A549 (cell line): ENCODE measurements at regions not wholly inside any gene's neighbourhood (a gene's known extent, or its start where the extent isn't known, plus 50 kb on each side); places are given as distances from the start of the nearest gene placed in this dataset.

Experiments
- CTCF ChIP-seq: fragments of >200 bp; sonication (Bioruptor Twin); formaldehyde crosslinking; IDR thresholded peaks from 3 replicates; pipeline ENCODE4 v1.5.1; 2016
- ELK1 ChIP-seq: fragments of 150-350 bp; IDR thresholded peaks from 2 replicates; pipeline ENCODE4 v1.6.1; 2014; ENCODE audit warnings: low read depth, mild to moderate bottlenecking, low read length
- MAFK ChIP-seq: fragments of 450-650 bp; IDR thresholded peaks from 2 replicates; pipeline ENCODE4 v1.6.1; 2014; ENCODE audit not compliant: partially characterized antibody
- MYC ChIP-seq: IDR thresholded peaks from 2 replicates; pipeline ENCODE4 v1.6.1; 2012; ENCODE audit warnings: mild to moderate bottlenecking, inconsistent platforms, low read length, improper control_type of control experiment, borderline replicate concordance
- POLR2A ChIP-seq: IDR thresholded peaks from 2 replicates; pipeline ENCODE4 v1.6.1; 2012; ENCODE audit warnings: mild to moderate bottlenecking, low read length
- RAD21 ChIP-seq, 2 experiments: fragments of >200 bp in 1 of 2; sonication (Bioruptor Twin) in 1 of 2; formaldehyde crosslinking in 1 of 2; IDR thresholded peaks in 1 of 2; conservative IDR thresholded peaks in 1 of 2; 2 replicates in 1 of 2; 3 replicates in 1 of 2; pipeline ENCODE4 v1.6.1; 2012 to 2018; ENCODE audit warnings: inconsistent platforms in 1 of 2
- TFCP2L1 ChIP-seq: fragments of 250-450 bp; sonication (Bioruptor Pico); IDR thresholded peaks from 2 replicates; pipeline ENCODE4 v1.5.0; 2021; ENCODE audit warnings: mild to moderate bottlenecking
- TP53 ChIP-seq: fragments of 250-450 bp; sonication (Bioruptor Pico); IDR thresholded peaks from 2 replicates; pipeline ENCODE4 v1.5.0; 2021; ENCODE audit warnings: mild to moderate bottlenecking, moderate library complexity

GRCh38 chr7:108716783-108717182, 147.1 kb downstream of the DNAJB9 start:
- no peak for TF ChIP-seq CTCF
- no peak for TF ChIP-seq RAD21 (conservative IDR thresholded peaks at IDR 0.05 in 1 of 2, IDR thresholded peaks at IDR 0.05 in 1 of 2)
- no peak for TF ChIP-seq POLR2A
- no peak for TF ChIP-seq MAFK
- TF ChIP-seq MYC: no peak
- no peak for TF ChIP-seq TFCP2L1 (CRISPR knock-in tag)
- no peak for TF ChIP-seq TP53 (CRISPR knock-in tag)
- TF ChIP-seq ELK1: no peak
